IMR-90 (cell line): ENCODE measurements at regions not wholly inside any gene's neighbourhood (a gene's known extent, or its start where the extent isn't known, plus 50 kb on each side); places are given as distances from the start of the nearest gene placed in this dataset.

ENCODE experiments used
- ELK1 ChIP-seq: fragments of 150-350 bp; IDR thresholded peaks from 2 replicates; pipeline ENCODE4 v1.6.1; 2016; ENCODE audit warnings: low read depth, mild to moderate bottlenecking, low read length, moderate library complexity, borderline replicate concordance
- MXI1 ChIP-seq: IDR thresholded peaks from 2 replicates; pipeline ENCODE4 v1.6.1; 2012; ENCODE audit warnings: low read depth, mild to moderate bottlenecking, low read length, moderate library complexity, borderline replicate concordance

DNA sequence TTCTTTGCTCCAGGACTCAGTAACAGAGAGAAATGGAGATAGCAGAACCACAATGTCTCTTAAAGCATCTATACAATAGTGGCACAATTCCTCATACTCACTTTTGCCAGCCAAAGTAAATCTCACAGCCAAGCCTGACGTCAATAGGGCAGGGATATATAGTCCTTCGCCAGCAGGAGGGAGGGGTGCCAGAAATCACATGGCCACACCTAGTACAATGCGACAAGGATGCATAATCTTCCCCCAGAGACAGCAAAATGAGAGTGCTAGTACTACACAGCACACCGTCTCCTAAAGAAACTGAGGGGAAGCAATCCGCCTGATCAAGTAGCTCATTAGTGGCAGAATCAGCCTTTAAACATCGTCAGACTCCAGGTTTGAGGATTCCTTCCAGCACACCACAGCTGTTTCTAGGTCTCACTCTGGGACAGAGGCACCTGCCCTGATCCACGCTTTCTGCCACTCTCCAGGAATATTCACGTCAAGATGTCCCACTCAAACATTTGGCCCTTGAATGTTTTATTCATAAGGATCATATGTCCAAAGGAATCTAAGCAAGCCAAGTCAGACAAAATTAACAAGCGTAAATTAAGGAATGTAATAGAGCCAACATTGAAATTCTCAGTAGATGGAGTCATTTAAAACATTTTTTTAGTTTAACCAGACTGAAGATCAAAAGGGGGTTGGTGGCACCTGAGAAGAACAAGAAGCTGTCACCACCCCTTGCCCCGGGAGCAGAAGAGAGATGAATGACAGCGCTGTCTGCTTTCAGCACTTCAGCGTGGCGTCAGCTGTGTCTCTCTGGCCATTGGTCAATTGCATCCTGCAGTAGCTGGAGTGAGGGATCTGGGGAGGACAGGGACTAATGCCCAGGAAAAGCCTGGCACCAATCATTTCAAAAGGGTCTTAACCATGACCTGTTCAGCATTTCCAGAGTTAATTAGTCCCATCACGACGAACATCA, 63.5 kb upstream of the SERP2 start (continued):
- TF ChIP-seq MXI1 (no peak), ELK1 (no peak)
